NCI-H146 treated with DMSO at 0.1 percent for 48 hours (cell line): ENCODE measurements at regions not wholly inside any gene's neighbourhood (a gene's known extent, or its start where the extent isn't known, plus 50 kb on each side); places are given as distances from the start of the nearest gene placed in this dataset.
"Not testable (repeated sequence)": the region's sequence is repeated elsewhere in the genome, so short reads cannot be mapped to it uniquely, and the experiment has no call there.

Experiments
- DNase-seq: peaks from one replicate; lab custom pipeline; 2025; ENCODE audit not compliant: unreplicated experiment; lab: John Stamatoyannopoulos, UW

DNA sequence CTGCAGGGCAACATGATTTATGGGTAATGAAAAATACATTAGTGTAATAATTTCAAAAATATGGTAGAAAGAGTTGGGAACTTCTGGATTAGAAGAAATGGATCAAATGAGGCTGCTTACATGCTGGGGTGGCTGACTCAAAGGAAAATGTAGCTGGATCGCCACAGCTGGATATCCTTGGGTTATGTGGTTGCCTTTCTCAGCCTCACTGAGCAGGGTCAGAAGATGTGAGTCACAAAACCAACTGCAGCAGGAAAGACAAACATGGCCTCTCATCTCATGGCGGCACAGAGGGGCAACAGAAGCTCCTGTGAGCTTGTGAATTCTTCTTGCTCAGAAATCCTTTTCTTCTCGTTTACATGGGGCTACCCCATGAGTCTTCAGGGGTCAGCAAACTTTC lies 317.1 kb upstream of the SPRED2 start:
- no peak for DNase-seq

DNA sequence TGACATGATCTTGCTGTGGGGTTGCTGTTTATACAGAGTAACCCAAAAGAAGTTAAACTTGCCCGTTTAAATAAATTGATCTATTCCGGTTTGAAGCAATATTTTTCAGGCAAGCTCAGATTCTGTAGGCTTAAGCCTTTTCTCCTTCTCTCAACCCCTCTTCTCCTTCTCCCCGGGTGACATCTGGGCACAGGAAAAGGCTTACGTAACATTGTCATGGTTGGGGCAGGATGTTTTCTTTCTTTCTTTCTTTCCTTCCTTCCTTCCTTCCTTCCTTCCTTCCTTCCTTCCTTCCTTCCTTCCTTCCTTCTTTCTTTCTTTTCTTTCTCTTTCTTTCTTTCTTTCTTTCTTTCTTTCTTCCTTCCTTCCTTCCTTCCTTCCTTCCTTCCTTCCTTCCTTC lies 315.5 kb upstream of the SPRED2 start:
- not testable (repeated sequence) for DNase-seq

DNA sequence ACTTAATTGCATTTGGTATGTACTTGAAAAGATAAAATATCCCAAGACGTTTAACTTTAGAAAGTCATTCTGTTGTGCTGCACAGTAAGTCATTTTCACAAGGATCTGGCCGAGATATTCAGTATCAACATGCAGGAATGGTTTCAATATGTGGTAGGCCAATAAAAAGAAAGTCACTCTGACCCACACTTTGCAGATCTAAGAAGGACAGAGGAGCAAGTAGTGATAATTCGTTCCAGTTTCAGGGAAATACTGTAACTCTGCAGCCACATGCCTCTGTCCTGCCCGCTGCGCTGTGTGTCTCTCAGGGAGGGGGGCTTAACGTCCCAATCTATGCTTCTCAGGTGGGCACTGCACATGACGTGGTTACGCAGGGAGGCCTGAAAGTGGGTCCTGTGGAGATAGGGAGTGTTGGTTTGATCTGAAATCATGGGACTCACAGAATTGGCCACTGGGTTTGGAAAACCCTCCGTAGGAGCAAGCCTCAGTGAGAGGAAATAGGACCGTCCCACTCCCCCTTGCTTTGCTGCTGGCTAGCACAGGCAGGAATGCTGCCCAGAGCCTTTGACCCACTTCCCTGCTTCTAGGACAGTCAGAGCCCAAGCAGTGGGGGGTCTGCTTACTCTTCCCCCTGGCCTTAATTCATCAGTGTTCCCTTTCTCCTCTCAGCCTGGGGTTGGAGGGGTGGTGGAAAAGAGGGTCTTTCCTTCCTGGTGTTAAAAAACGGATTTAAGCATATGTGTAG lies 314.7 kb upstream of the SPRED2 start:
- no peak for DNase-seq

DNA sequence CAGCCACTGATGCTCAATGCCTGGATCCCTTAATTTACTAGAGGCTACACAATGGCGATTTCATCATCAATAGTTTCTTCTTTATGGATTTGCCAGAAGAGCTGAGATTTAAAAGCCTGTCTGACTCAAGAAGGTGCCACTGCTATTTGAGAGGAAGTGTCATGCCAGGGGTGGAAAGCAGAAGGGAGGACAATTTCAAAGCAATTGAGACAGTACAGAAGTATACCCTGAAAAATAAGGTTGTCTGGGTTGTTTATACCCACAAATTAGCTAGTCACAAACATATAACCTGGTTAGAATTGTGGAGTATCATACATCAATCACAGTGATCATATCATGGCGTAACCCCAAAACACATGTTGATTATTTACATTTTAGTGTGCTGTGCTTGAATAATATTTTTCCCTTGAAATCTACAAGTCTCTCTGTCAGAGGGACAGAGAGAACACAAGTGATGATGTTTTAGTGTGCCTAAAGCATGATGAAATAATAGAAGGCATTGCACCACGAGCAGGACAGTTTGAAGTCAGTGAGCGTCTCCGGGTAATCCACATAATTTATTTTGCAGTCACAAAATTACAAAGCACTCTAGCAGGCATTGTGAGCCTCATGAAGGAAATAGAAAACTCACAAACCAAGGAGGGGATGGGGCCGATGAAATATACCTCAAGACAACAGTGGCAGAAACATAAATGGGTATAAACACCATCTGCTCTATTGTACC lies 312.2 kb upstream of the SPRED2 start:
- no peak for DNase-seq

DNA sequence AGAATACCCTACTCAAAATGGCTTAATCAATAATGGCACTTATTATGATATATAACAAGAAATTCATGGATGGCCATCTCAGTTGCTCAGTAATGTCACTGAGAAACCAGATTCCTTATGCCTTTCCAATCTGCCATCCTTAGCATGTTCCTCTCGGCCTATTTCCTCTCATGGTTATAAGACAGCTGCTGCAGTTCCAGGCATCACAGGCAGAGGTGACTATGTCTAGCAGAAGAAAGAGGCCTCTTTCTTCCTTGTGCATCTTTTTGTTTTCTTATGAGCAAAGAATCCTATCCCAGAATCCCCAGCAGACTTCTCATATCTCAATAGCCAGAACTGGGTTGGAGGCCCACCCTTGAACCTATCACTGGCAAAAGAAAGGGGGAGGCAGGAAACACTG lies 310.6 kb upstream of the SPRED2 start:
- no peak for DNase-seq

DNA sequence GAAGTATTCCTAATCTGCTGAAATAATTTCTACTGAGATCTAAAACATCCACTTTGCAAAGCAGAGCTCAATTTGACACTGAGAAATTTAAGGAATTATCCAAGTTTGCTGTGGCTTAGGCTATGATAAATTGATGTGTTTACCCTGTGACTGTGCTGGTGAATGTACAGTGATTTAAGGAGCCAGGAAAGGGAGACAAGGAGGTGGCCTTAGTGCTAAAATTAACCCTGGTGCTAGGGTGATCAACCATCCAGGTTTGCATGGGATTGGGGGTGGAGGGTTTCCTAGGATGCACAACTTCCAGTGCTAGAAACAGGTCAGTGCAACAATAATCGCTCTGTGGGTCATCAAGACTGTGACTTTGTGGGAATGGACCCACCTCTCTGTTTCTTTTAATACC lies 307.5 kb upstream of the SPRED2 start:
- DNase-seq: no peak

DNA sequence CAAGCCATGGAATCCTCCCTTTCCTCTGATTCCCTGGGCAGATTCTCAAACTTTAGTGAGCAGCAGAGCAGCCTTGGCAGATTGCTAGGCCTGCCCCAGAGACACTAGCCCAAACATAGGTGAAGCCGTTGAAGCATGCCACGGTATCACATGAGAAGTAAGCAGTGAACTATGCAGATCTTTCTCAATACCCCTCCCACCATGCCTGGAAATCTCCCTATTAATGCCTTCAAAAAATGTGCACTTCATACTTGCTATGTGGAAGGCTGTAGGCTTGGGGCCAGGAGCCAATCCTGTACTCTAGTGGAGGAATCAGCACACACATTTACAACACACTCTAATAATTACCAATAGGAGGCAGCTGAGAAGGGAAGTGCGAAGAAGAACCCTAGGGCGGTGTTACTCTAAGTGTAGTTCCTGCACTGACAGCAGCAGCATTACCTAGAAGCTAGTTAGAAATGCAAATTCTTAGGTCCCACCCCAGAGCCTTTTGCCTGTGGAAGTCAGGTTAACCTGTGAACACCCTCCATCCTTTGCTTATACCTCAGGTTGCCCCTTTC lies 305.1 kb upstream of the SPRED2 start:
- DNase-seq: no peak

DNA sequence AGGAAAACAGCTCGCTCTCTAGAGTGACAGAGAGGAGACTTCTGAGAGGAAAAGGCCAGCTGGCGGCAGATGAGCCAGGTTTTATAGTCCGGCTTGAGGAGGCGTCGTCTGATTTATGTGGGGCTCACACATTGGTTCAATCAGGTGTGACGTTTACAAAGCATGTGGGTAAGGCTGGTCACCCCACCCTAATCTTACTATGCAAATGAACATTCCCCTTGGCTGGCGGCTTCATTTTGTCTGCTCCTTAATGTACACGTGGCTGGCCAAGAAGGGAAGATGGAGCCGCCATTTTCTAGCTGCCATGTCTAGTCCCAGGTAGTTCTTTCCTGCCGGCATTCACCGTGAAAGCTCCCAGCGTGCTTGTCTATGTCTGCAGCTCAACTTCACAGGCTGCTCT lies 299.1 kb upstream of the SPRED2 start:
- DNase-seq: no peak

DNA sequence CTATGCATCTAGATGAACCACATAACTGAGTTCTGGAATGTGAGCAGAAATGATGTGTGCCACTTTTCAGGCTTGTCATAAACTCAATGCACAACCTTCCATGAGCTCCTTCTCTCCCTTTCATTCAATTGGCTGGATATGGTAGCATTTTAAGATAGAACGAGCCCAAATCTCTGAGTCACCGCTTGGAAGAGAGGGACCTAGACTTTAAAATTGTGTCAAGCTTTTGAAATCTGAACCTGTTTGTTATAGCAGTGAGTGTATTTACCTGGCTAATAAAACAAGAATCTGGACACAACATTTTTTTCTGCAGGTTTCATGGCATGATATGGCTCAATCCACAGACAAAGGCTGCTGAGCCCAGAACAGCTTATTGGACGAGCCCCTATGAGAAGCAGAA lies 297.8 kb upstream of the SPRED2 start:
- no peak for DNase-seq

DNA sequence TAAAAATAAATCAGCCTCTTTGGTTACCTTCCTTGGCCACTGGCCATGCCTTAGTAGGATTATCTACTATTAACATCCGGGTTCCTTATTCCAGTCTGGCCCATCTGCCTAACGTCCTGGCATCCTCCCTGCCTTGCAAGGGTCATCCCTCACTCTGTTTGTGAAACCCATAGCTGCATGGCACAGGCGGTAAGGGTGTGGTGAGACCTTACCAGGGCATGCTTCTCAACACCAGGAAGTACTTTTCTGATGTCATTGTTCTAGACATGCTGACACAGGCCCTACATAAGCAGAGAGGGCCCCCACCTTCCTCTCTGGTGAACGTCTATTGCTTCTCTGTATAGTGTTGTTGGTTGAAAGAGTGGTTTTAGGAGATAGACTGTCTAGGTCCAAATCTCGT lies 296.8 kb upstream of the SPRED2 start:
- no peak for DNase-seq

DNA sequence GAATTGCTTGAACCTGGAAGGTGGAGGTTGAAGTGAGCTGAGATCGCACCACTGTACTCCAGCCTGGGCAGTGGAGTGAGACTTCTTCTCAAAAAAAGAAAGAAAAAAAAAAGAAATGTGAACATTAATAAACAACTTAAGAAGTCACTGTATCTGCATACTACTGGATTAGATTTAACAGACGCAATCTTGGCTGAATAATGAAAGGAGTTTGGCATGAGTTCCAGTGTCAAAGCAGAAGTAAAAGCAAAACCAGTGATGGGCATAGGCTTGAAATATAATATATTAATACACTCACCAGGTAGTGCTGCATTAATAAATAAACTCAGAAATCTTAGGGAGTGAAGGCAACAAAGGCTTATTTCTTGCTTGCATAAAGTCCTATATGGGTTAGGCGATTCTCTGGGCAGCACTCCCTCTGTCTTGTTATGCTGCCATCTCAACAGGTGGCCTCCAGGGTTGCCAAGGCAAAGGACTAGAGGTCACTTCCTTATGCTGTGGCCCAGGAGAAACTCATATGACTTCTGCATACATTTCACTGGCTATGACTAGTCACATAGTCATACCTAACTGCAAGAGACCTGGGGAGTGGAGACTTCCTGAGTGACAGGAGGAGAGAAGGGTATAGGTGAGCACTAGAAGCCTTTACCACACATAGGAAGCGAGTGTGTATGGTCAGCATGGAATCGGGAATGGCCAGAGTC lies 296.2 kb upstream of the SPRED2 start:
- no peak for DNase-seq

DNA sequence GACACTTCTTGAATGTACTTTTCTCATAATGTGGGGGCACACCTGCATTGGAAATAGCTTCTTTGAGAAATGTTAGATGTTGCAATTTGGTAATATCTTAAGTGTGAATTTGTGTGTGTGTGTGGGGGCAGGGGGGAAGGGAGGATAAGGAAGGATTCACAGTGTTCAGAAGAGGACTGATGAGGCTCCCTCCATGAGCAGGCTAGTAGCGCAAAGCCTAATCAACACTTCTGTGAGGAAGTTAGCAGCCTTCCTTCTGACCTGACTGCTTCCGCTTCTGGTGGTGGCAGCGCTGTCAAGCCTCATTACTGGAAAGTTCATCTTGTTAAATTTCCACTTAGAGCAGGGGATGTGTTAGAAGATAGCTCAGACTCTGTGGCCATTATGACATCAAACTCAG lies 295.4 kb upstream of the SPRED2 start:
- DNase-seq: no peak

DNA sequence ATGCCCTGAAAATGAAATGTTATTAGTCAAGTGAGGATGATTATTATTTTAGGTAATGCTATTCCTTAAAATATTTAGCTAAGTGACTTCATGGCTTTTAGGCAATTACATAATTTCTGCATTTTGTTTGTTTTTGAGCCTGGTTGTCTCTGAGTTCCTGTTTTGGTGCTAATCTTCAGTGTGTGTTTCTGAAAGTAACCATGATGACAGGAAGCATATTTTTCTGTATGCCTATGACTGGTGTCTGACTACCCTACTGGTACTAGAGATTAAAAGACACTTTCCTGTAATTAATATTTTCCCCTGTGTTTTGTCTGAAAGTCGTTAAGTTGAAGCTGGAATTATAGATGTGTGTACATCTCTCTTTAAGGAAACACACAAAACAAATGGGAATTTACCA lies 295.0 kb upstream of the SPRED2 start:
- no peak for DNase-seq

DNA sequence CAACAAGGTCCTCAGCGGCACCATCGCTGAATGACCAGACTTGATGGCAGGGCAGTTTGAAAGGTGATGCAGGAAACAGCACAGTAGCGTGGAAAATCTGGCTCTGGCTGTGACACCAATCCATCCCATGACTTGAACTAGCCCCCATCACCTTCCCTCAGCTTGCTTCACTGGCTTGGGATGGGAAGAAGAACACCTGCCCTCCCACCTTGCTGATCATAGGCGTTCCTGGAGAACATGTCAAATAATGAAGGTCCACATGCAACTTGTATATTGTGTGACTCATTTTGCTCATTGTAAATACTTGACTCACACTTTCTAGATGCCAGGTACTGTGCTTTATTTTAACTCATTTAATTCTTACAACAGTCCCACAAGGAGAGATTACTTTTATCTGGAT lies 292.4 kb upstream of the SPRED2 start:
- DNase-seq: no peak

DNA sequence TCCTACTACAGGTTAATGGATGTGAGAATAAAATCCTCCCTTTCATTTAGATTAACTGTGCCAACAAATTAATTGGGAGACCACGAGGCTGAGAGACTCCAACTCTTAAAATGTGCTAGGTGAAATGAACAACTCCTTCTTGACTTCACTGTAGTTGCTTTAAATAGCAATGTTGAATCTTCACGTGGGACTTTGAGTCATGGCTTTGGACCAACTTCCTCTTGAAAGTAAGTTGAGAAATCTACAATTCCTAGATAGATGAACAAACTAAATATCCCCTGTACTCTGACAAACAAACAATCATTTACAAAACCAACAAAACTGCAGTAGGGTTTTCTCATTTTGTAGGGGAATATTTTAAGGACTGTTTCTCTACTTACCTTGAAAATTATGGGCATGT lies 291.9 kb upstream of the SPRED2 start:
- no peak for DNase-seq

DNA sequence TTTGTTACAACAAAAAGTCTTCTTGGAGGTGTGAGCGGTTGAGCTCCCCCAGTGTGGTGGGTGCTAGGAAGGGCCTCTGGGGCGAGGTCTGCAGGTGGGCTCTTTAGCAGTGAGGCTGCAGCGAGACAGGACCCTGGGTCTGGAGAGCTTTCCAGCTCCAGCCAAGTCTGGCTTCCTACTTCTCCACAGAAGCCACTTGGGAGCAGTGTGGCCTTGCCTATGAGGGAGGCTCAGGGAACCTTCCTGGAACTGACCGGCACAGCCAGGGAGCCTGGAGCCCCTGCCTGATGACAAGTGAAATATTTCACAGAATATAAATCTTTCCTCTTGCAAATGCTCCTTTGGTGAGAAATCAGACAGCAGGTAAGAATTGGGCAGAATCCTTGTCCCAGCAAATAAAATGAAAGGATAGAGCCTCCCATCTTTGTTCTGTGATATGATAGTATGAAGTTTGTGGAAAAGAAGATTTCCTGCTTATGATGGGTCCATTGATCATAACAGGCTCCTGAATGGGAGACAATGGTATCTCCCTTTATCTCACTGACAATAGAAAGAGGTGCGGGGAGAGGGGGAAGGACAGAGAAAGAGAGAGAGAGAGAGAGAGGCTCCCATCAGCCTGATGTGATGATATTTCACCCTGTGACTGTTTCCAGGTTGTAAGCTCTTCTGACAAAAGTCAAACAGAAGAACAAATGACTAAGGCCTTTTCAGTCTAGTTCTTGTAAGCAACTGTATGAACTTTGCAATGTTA lies 289.8 kb upstream of the SPRED2 start:
- peak; percentile 22 for DNase-seq

DNA sequence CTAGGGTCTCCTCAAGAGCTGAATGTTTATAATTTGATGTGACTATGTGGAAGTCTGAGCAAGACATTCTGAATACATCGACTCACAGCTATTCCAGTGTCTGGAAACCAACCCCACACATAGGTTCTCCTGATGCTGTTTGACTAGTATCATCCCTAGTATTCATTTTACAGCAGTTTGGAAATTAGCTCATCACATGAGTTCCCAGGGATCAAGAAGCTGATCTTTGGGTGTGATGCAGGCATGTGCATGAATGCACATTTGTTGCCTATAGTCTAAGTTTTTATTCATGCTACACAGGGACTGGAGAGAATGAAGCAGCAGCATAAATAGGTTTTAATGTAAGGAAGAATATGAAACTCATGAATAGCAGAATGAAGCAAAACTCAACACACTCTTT lies 284.3 kb upstream of the SPRED2 start:
- no peak for DNase-seq

DNA sequence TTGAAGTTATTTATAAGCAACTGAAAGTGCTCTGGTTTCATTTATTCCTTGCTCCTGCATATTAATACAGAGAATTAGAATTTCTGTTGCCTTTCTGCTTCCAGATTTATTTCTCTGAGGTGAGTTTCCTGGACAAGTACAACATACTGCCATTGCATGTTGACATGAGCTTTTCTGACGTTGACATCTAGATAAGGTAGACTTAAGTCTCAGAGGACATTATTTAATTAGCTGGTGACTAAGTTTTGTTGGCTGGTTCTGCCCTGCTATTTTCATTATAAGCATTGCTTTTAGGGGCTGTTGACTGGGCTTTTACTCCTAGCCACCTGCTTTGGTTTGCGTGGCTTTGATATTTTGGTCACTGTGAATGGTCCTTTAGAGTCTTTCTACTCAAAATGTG lies 282.9 kb upstream of the SPRED2 start:
- DNase-seq: no peak

DNA sequence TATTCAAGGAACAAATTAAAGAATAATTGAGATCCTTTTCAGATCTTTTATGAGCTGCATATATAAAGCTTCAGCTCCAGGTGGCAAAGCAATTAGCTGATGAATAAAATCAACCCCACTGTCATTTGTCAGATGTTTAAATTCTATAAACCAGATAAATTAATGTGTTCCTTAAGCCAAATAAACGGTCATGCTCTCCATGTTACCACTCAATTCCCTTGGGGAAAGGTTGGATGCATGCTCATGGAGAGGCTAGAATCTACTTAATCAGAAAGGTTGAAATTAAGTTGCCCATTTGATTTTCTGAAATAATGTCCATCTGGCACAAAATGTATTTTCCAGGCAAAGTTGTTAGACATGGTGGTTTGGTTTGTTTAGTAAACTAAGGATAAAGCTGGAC lies 282.5 kb upstream of the SPRED2 start:
- no peak for DNase-seq

DNA sequence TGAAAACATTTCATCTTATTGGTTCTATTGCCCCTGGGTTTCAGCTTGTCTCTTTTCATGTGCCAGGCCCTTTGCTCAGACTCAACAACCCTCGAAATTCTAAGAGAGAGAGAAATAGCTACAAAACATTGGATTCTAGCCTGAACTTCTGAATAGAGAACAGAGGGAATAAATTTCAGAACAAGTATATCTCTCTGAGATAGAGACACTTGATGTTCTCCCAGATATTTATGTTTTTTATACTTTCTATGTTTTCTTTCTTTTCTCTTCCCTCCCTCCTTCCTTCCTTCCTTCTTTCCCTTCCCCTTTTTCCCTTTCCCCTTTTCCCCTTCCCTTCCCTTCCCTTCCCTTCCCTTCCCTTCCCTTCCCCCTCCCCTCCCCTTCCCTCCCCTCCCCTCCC lies 279.5 kb upstream of the SPRED2 start:
- DNase-seq: no peak

DNA sequence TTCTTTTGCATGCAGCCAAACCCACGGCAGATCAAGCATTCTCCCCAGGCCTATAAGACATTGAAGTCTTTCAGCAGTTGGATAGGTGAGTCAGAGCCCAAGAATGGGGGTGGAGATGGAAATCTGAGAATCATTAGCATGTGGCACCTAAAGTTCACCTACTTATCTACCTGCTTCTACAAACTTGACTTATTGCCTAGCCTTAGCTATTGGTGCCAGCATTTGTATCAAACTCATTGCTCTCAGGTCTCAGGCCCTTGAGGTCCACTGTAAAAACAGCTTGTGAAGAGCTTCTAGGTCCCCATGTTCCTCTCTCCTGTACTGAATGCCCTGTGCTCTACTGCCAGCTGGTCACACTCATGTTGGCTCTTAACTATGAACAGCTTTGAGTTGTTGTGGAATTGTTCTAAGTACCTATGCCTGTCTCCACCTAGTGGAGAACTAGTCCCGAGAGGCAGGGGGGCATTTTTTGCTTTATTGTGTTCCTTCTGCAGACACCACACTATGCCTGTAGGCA lies 278.4 kb upstream of the SPRED2 start:
- no peak for DNase-seq
